A549 (cell line): ENCODE measurements at regions not wholly inside any gene's neighbourhood (a gene's known extent, or its start where the extent isn't known, plus 50 kb on each side); places are given as distances from the start of the nearest gene placed in this dataset.

Source experiments
- HOXA7 ChIP-seq: fragments of 250-450 bp; sonication (Bioruptor Pico); IDR thresholded peaks from 2 replicates; pipeline ENCODE4 v1.5.0; 2020; ENCODE audit warnings: mild to moderate bottlenecking, moderate library complexity
- KDM5A ChIP-seq: fragments of 200-600 bp; sonication (generic); IDR thresholded peaks from 2 replicates; pipeline ENCODE4 v1.6.1; 2016; ENCODE audit warnings: antibody characterized with exemption, mild to moderate bottlenecking
- SMC3 ChIP-seq: fragments of >200 bp; sonication (Bioruptor Twin); formaldehyde crosslinking; IDR thresholded peaks from 3 replicates; pipeline ENCODE4 v1.6.1; 2018; ENCODE audit warnings: inconsistent platforms
- ZFP36 ChIP-seq: fragments of 450-650 bp; IDR thresholded peaks from 2 replicates; pipeline ENCODE4 v1.6.1; 2014; ENCODE audit warnings: borderline replicate concordance; ENCODE audit not compliant: partially characterized antibody
- ZSCAN20 ChIP-seq: fragments of 250-450 bp; sonication (Bioruptor Pico); IDR thresholded peaks from 2 replicates; pipeline ENCODE4 v1.8.0; 2022; ENCODE audit warnings: mild to moderate bottlenecking, moderate library complexity

GRCh38 chr10:69723653-69724052 lies 78.1 kb upstream of the COL13A1 start:
- TF ChIP-seq SMC3 (no peak), ZFP36 (no peak), ZSCAN20 (CRISPR knock-in tag) (no peak), HOXA7 (CRISPR knock-in tag) (no peak), KDM5A (no peak)
